Stimulated activated CD4-positive, alpha-beta T cell treated with anti-CD3 and anti-CD28 coated beads, Interleukin-4, amount 100 ng/mL, for 1 hour (primary cell): ENCODE measurements at regions not wholly inside any gene's neighbourhood (a gene's known extent, or its start where the extent isn't known, plus 50 kb on each side); places are given as distances from the start of the nearest gene placed in this dataset.

ENCODE experiments used
- DNase-seq: peaks from one replicate; pipeline ENCODE4 v3.0.0-alpha.2; 2020

- no peak for DNase-seq
Measured at GRCh38 chr11:114811971-114812370, 133.6 kb downstream of the NXPE2 start.

GRCh38 chr11:114812733-114813132 is 134.4 kb downstream of the NXPE2 start:
- DNase-seq: no peak

GRCh38 chr11:114813189-114813718 is 134.9 kb downstream of the NXPE2 start:
- DNase-seq: no peak

GRCh38 chr11:114815176-114815575 is 136.8 kb downstream of the NXPE2 start:
- DNase-seq: no peak

GRCh38 chr11:114815761-114816160 is 137.4 kb downstream of the NXPE2 start:
- DNase-seq: no peak

GRCh38 chr11:114816791-114817190 is 138.5 kb downstream of the NXPE2 start:
- DNase-seq: no peak

- DNase-seq: no peak
Measured at GRCh38 chr11:114818382-114818781, 140.1 kb downstream of the NXPE2 start.

GRCh38 chr11:114819028-114819427 is 140.7 kb downstream of the NXPE2 start:
- DNase-seq: no peak

- no peak for DNase-seq
Measured at GRCh38 chr11:114820621-114821020, 142.3 kb downstream of the NXPE2 start.

GRCh38 chr11:114821621-114822412 is 143.5 kb downstream of the NXPE2 start:
- DNase-seq: no peak

GRCh38 chr11:114826910-114827442 is 148.6 kb downstream of the NXPE2 start:
- DNase-seq: no peak

- no peak for DNase-seq
Measured at GRCh38 chr11:114827736-114828135, 149.4 kb downstream of the NXPE2 start.

- no peak for DNase-seq
Measured at GRCh38 chr11:114832532-114833125, 154.3 kb downstream of the NXPE2 start.

- DNase-seq: no peak
Measured at GRCh38 chr11:114836161-114836560, 157.8 kb downstream of the NXPE2 start.

- no peak for DNase-seq
Measured at GRCh38 chr11:114844896-114845295, 166.6 kb downstream of the NXPE2 start.

GRCh38 chr11:114845766-114846415 is 167.6 kb downstream of the NXPE2 start:
- DNase-seq: no peak

GRCh38 chr11:114846416-114846791 is 168.1 kb downstream of the NXPE2 start:
- DNase-seq: no peak

- DNase-seq: no peak
Measured at GRCh38 chr11:114847306-114847975, 169.1 kb downstream of the NXPE2 start.

GRCh38 chr11:114848027-114848426 is 169.7 kb downstream of the NXPE2 start:
- DNase-seq: no peak

GRCh38 chr11:114857281-114857680 is 179.0 kb downstream of the NXPE2 start:
- no peak for DNase-seq

- no peak for DNase-seq
Measured at GRCh38 chr11:114864896-114865295, 186.6 kb downstream of the NXPE2 start.

- no peak for DNase-seq
Measured at GRCh38 chr11:114876234-114876633, 197.9 kb downstream of the NXPE2 start.

GRCh38 chr11:114877976-114878375 is 199.6 kb downstream of the NXPE2 start:
- no peak for DNase-seq
